Calu3 (cell line): ENCODE measurements at regions not wholly inside any gene's neighbourhood (a gene's known extent, or its start where the extent isn't known, plus 50 kb on each side); places are given as distances from the start of the nearest gene placed in this dataset.

Source experiments
- BruUV-seq: library from RNA; stranded (reverse); fragments of 400-500 nt; replicated peaks from 2 replicates; lab custom pipeline; 2021; lab: Mats Ljungman, UMichigan
- CTCF ChIA-PET: fragments of 300-600 bp; sonication (Branson Sonifier 250); formaldehyde crosslinking; loops from one replicate; lab custom pipeline; 2022; ENCODE audit warnings: antibody characterized with exemption; lab: Charles Lee
- DNase-seq: peaks from one replicate; pipeline ENCODE4 v3.0.0; 2022
- H3K27ac Mint-ChIP-seq: one replicate; pipeline ENCODE4 v1.8.0; 2022; ENCODE audit warnings: mixed read lengths; ENCODE audit not compliant: unreplicated experiment
- H3K27me3 Mint-ChIP-seq: one replicate; pipeline ENCODE4 v1.8.0; 2022; ENCODE audit warnings: mixed read lengths; ENCODE audit not compliant: unreplicated experiment
- H3K36me3 Mint-ChIP-seq: one replicate; pipeline ENCODE4 v1.8.0; 2022; ENCODE audit warnings: mild to moderate bottlenecking, moderate library complexity, mixed read lengths; ENCODE audit not compliant: insufficient read depth, unreplicated experiment
- H3K4me1 Mint-ChIP-seq: one replicate; pipeline ENCODE4 v1.8.0; 2022; ENCODE audit warnings: mild to moderate bottlenecking, low read depth, mixed read lengths; ENCODE audit not compliant: unreplicated experiment
- H3K4me3 Mint-ChIP-seq: one replicate; pipeline ENCODE4 v1.8.0; 2022; ENCODE audit warnings: mild to moderate bottlenecking, low read depth, moderate library complexity, mixed read lengths; ENCODE audit not compliant: unreplicated experiment
- H3K9me3 Mint-ChIP-seq: one replicate; pipeline ENCODE4 v1.8.0; 2022; ENCODE audit warnings: low read depth, mixed read lengths; ENCODE audit not compliant: unreplicated experiment
- intact Hi-C: fragments of 100-400 bp; cut with micrococcal nuclease; formaldehyde crosslinking; loops from one replicate; pipeline ENCODE4 v1.10.0; 2022; ENCODE audit not compliant: unreplicated experiment
- TF ChIP-seq, protein P1 (sequence below): fragments of 200-600 bp; IDR thresholded peaks from one replicate; pipeline ENCODE4 v1.8.0; 2022; ENCODE audit warnings: antibody characterized with exemption; ENCODE audit not compliant: unreplicated experiment

DNA sequence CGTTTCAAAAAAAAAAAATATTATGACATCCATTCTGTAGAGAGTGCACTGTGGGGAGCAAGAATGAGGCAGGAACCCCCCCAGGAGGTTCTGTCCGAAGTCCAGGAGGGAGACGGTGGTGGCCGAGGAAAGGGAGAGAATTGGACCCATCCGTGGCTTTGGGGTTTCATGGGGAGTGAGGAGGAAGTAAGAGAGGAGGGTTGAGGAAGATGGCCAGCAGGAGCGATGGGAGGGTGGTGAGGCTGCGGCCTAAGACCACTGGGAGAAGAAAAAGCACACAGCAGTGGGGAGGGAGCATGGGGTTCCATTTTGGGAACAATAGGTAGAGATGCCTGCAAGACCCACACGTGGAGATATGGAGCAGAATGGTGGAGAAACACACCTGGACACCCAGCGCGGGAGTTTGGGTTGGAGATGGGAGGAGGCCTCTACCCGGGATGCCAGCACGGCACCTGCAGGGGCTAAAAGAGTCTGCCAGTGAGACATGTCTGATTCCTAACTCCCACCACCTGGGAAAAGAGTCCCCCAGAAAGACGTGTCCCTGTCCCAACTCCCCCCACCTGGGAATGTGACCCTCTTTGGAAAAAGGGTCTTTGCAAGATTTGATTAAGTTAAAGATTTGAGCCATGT is 72.5 kb upstream of the SHANK2 start:
- Mint-ChIP-seq H3K36me3 (no peaks in the 10 kb centered on the region), H3K4me1 (no peaks in the 10 kb centered on the region), H3K9me3 (no peaks in the 10 kb centered on the region), H3K4me3 (no peak overlapping the region), H3K27ac (no peak overlapping the region), H3K27me3 (peaks cover 5% of the 10 kb centered on the region)
- no TSS peak for BruUV-seq
- no peak for DNase-seq
- TF ChIP-seq, protein P1, sequence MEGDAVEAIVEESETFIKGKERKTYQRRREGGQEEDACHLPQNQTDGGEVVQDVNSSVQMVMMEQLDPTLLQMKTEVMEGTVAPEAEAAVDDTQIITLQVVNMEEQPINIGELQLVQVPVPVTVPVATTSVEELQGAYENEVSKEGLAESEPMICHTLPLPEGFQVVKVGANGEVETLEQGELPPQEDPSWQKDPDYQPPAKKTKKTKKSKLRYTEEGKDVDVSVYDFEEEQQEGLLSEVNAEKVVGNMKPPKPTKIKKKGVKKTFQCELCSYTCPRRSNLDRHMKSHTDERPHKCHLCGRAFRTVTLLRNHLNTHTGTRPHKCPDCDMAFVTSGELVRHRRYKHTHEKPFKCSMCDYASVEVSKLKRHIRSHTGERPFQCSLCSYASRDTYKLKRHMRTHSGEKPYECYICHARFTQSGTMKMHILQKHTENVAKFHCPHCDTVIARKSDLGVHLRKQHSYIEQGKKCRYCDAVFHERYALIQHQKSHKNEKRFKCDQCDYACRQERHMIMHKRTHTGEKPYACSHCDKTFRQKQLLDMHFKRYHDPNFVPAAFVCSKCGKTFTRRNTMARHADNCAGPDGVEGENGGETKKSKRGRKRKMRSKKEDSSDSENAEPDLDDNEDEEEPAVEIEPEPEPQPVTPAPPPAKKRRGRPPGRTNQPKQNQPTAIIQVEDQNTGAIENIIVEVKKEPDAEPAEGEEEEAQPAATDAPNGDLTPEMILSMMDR = no peak
- intact Hi-C loops = no loop called here
- CTCF ChIA-PET = no interaction called here

DNA sequence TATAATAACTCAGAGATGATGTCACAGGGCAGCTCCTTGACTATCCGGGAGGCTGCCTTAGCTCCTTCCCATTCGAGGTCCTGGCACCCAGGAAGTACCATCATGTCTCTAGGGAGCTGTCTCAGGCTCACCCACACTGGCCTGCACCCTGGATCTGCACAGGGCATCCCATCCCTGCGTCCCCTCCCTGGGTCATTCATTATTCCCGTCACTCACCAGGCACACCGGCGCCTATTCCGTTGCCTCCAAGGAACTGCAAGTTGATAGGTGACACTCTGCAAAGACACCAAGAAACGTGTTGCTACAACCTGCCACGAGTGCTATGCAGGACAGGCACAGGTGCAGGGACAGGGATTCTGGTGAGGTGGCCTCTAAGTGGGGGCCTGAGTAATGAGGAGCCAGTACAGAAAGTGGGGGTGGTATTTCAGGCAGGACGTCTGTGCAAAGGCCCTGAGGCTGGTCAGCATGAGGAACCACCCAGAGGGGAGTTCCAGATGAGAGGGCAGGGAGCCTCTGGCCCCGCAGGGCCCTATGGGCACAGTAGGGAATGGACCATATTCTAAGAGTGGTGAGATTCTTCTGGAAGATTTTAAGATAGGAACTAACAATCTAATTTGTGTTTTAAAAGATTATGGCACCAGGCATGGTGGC is 71.6 kb upstream of the SHANK2 start:
- DNase-seq = no peak
- H3K27ac Mint-ChIP-seq = no peak overlapping the region
- no peak overlapping the region for H3K4me3 Mint-ChIP-seq
- H3K9me3 Mint-ChIP-seq = peaks cover 5% of the 10 kb centered on the region
- no peaks in the 10 kb centered on the region for H3K4me1 Mint-ChIP-seq
- TF ChIP-seq, protein P1 = no peak
- intact Hi-C loops = no loop called here
- H3K27me3 Mint-ChIP-seq = no peaks in the 10 kb centered on the region
- no TSS peak for BruUV-seq
- no peaks in the 10 kb centered on the region for H3K36me3 Mint-ChIP-seq
- CTCF ChIA-PET = no interaction called here

DNA sequence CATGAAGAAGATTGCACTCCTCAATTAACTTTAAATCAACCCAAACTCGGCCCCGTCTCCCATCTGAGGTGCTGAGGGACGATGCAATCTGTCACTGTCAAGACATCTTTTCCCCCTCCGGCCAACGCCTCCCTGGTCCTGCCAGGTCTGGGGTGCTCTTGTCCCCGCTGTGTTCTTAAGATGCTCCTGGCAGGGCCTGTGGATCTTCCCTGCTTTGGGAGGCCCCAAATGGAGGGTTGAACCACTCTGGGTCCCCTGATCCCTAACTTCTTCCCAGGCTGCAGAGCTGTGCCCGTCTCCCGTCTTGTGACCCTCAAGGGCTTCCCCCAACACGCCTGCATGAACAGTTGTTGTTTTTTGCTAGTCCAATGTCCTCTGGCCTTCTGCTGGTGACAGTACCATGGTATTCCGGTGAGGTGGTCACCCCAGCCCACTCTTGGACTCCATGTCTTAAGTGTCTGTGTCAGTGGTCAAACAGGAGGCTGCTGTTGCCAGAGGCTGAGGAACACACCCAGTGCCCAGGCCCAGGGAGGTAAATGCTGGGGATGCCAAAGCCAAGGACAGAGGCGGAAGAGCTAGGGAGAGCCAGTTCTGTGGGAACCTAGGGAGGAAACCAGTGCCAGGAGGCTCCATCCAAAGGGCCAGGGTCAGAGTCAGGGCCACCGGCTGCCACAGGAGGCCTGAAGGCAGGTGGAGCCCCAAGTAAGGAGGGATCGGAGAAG is 70.6 kb upstream of the SHANK2 start:
- no peak overlapping the region for H3K4me3 Mint-ChIP-seq
- no peak for DNase-seq
- H3K27ac Mint-ChIP-seq = no peak overlapping the region
- CTCF ChIA-PET = no interaction called here
- H3K36me3 Mint-ChIP-seq = no peaks in the 10 kb centered on the region
- peaks cover 12% of the 10 kb centered on the region for H3K9me3 Mint-ChIP-seq
- no peaks in the 10 kb centered on the region for H3K4me1 Mint-ChIP-seq
- no peaks in the 10 kb centered on the region for H3K27me3 Mint-ChIP-seq
- intact Hi-C loops = no loop called here
- no TSS peak for BruUV-seq
- TF ChIP-seq, protein P1 = no peak

DNA sequence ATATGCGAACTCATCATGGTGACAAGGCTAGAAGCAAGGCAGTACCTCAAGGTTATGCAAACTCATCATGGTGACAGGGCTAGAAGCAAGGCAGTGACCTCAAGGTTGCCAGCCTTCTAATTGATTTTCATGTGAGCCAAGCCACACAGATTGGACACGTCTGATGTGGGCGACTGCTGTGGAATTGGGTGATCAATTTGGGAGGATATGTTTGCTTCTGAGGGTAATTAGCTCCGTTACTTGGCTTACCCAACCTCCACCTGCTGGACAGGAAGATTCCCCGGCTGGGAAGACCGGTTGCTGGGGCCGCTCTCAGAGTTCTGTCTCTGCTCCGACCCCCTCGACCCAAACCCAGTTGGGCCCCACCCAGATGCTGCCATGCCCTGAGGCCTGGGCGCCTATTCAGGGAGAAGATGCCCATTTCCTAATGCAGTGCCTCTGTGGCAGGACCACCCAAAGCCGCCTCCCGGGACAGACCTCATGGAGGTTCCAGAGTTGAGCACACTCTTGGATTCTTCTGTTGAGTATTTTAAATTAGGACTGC is 69.9 kb upstream of the SHANK2 start:
- DNase-seq = no peak
- CTCF ChIA-PET = no interaction called here
- Mint-ChIP-seq H3K4me1 (no peaks in the 10 kb centered on the region), H3K27me3 (no peaks in the 10 kb centered on the region), H3K36me3 (no peaks in the 10 kb centered on the region), H3K27ac (no peak overlapping the region), H3K9me3 (peaks cover 15% of the 10 kb centered on the region), H3K4me3 (no peak overlapping the region)
- no TSS peak for BruUV-seq
- TF ChIP-seq, protein P1 = no peak
- intact Hi-C loops = no loop called here
